GM04504 (cell line): ENCODE measurements at regions not wholly inside any gene's neighbourhood (a gene's known extent, or its start where the extent isn't known, plus 50 kb on each side); places are given as distances from the start of the nearest gene placed in this dataset.
"Not testable (repeated sequence)": the region's sequence is repeated elsewhere in the genome, so short reads cannot be mapped to it uniquely, and the experiment has no call there.

Experiments used
- DNase-seq: peaks from one replicate; pipeline ENCODE4 v3.0.0-alpha.2; 2012; ENCODE audit warnings: low read depth

GRCh38 chr4:72677265-72677664 lies 108.2 kb upstream of the ADAMTS3 start:
- DNase-seq: no peak

GRCh38 chr4:72671980-72672379 lies 103.0 kb upstream of the ADAMTS3 start:
- DNase-seq: no peak

- no peak for DNase-seq
These were observed 101.5 kb upstream of the ADAMTS3 start for GRCh38 chr4:72670521-72670920.

- DNase-seq: no peak
These were observed 97.9 kb upstream of the ADAMTS3 start for GRCh38 chr4:72666910-72667309.

GRCh38 chr4:72665171-72665968 lies 96.3 kb upstream of the ADAMTS3 start:
- no peak for DNase-seq

GRCh38 chr4:72663828-72664227 lies 94.8 kb upstream of the ADAMTS3 start:
- no peak for DNase-seq

GRCh38 chr4:72661830-72662229 lies 92.8 kb upstream of the ADAMTS3 start:
- no peak for DNase-seq

GRCh38 chr4:72641611-72642010 lies 72.6 kb upstream of the ADAMTS3 start:
- no peak for DNase-seq

GRCh38 chr4:72636866-72637265 lies 67.8 kb upstream of the ADAMTS3 start:
- not testable (repeated sequence) for DNase-seq

- not testable (repeated sequence) for DNase-seq
These were observed 66.9 kb upstream of the ADAMTS3 start for GRCh38 chr4:72635931-72636330.

GRCh38 chr4:72632253-72632652 lies 63.2 kb upstream of the ADAMTS3 start:
- DNase-seq: not testable (repeated sequence)

- DNase-seq: peak; percentile 27
These were observed 62.3 kb upstream of the ADAMTS3 start for GRCh38 chr4:72631296-72631695.

GRCh38 chr4:72629540-72629939 lies 60.5 kb upstream of the ADAMTS3 start:
- no peak for DNase-seq

- no peak for DNase-seq
These were observed 58.7 kb upstream of the ADAMTS3 start for GRCh38 chr4:72627723-72628122.
